ENCODE measurements at regions not wholly inside any gene's neighbourhood (a gene's known extent, or its start where the extent isn't known, plus 50 kb on each side); places are given as distances from the start of the nearest gene placed in this dataset.

- Mint-ChIP-seq H3K9me3 (peaks cover 5% of the 10 kb centered on the region), H3K27ac (no peak overlapping the region), H3K4me1 (ENCODE audit: unreplicated experiment) (peaks cover 5% of the 10 kb centered on the region), H3K27me3 (no peaks in the 10 kb centered on the region), H3K4me3 (no peak overlapping the region), H3K36me3 (no peaks in the 10 kb centered on the region)
- DNase-seq (ENCODE audit: extremely low spot score, unreplicated experiment): no peak
- TF ChIP-seq CTCF (conservative IDR thresholded peaks at IDR 0.05): no peak
Measured at GRCh38 chr18:31258789-31259188, 59.2 kb upstream of the DSG1 start.

GRCh38 chr18:31261792-31262582 lies 56.0 kb upstream of the DSG1 start:
- Mint-ChIP-seq H3K4me1 (ENCODE audit: unreplicated experiment) (no peaks in the 10 kb centered on the region), H3K36me3 (no peaks in the 10 kb centered on the region), H3K4me3 (no peak overlapping the region), H3K27ac (no peak overlapping the region), H3K9me3 (no peaks in the 10 kb centered on the region), H3K27me3 (no peaks in the 10 kb centered on the region)
- no peak for DNase-seq (ENCODE audit: extremely low spot score, unreplicated experiment)
- no peak for TF ChIP-seq CTCF (conservative IDR thresholded peaks at IDR 0.05)

GRCh38 chr18:31267823-31268481 lies 50.0 kb upstream of the DSG1 start:
- no peak overlapping the region for H3K27ac Mint-ChIP-seq
- no peak overlapping the region for H3K4me3 Mint-ChIP-seq
- H3K36me3 Mint-ChIP-seq: no peaks in the 10 kb centered on the region
- TF ChIP-seq CTCF (conservative IDR thresholded peaks at IDR 0.05): no peak
- no peaks in the 10 kb centered on the region for H3K9me3 Mint-ChIP-seq
- peaks cover 13% of the 10 kb centered on the region for H3K4me1 Mint-ChIP-seq (ENCODE audit: unreplicated experiment)
- H3K27me3 Mint-ChIP-seq: no peaks in the 10 kb centered on the region
- DNase-seq (ENCODE audit: extremely low spot score, unreplicated experiment): no peak
